Subcutaneous abdominal adipose tissue (tissue), 5 donors: ENCODE measurements at regions not wholly inside any gene's neighbourhood (a gene's known extent, or its start where the extent isn't known, plus 50 kb on each side); places are given as distances from the start of the nearest gene placed in this dataset.
"Not testable (repeated sequence)": the region's sequence is repeated elsewhere in the genome, so short reads cannot be mapped to it uniquely, and the experiment has no call there.

ENCODE experiments used
- H3K27ac ChIP-seq: one replicate; pipeline ENCODE4 v1.7.0; 2013; ENCODE audit warnings: low read depth, mild to moderate bottlenecking, inconsistent platforms, low read length, moderate library complexity
- H3K27me3 ChIP-seq, 5 donors: one replicate each; pipeline ENCODE4 v1.7.0; 2013; ENCODE audit warnings: low read length in 5 of 5, inconsistent platforms in 1 of 5; ENCODE audit not compliant: control insufficient read depth in 5 of 5, insufficient read depth in 4 of 5
- H3K36me3 ChIP-seq, 5 donors: one replicate each; pipeline ENCODE4 v1.7.0; 2013; ENCODE audit warnings: low read length in 5 of 5; ENCODE audit not compliant: control insufficient read depth in 5 of 5, insufficient read depth in 5 of 5
- H3K4me1 ChIP-seq, 5 donors: one replicate each; pipeline ENCODE4 v1.7.0; 2013; ENCODE audit warnings: low read length in 5 of 5, mild to moderate bottlenecking in 3 of 5, moderate library complexity in 1 of 5; ENCODE audit not compliant: control insufficient read depth in 5 of 5, insufficient read depth in 5 of 5
- H3K4me3 ChIP-seq, 5 donors: one replicate each; pipeline ENCODE4 v1.7.0; 2013; ENCODE audit warnings: low read length in 5 of 5, low read depth in 1 of 5
- H3K9ac ChIP-seq, 5 donors: one replicate each; pipeline ENCODE4 v1.7.0; 2013; ENCODE audit warnings: low read length in 5 of 5, mild to moderate bottlenecking in 4 of 5, moderate library complexity in 3 of 5
- H3K9me3 ChIP-seq, 5 donors: one replicate each; pipeline ENCODE4 v1.7.0; 2013; ENCODE audit warnings: low read length in 5 of 5; ENCODE audit not compliant: control insufficient read depth in 5 of 5
- donor health status: healthy.
- donor health status: healthy.
- donor health status: healthy.
- donor health status: healthy.
- donor health status: healthy.

- H3K36me3 ChIP-seq = no peaks in the 10 kb centered on the region
- H3K27ac ChIP-seq = no peak overlapping the region
- H3K4me1 ChIP-seq = peaks cover 0 to 19% (median 0%) of the 10 kb centered on the region in 5 donors
- peaks cover 0 to 4% (median 0%) of the 10 kb centered on the region in 5 donors for H3K9me3 ChIP-seq
- no peaks in the 10 kb centered on the region for H3K27me3 ChIP-seq
- no peak overlapping the region for H3K9ac ChIP-seq
- H3K4me3 ChIP-seq = no peak overlapping the region
These were observed 257.6 kb downstream of the C12orf75 start for GRCh38 chr12:105588106-105588505.

GRCh38 chr12:105590571-105590970 is 260.1 kb downstream of the C12orf75 start:
- Histone ChIP-seq H3K27me3 (no peaks in the 10 kb centered on the region), H3K27ac (no peak overlapping the region), H3K9ac (no peak overlapping the region), H3K9me3 (peaks cover 0 to 4% (median 0%) of the 10 kb centered on the region in 5 donors), H3K4me3 (no peak overlapping the region), H3K36me3 (no peaks in the 10 kb centered on the region), H3K4me1 (peaks cover 0 to 19% (median 0%) of the 10 kb centered on the region in 5 donors)

GRCh38 chr12:105595440-105595839 is 264.9 kb downstream of the C12orf75 start:
- no peak overlapping the region for H3K9ac ChIP-seq
- no peak overlapping the region for H3K4me3 ChIP-seq
- no peak overlapping the region for H3K27ac ChIP-seq
- H3K9me3 ChIP-seq = no peaks in the 10 kb centered on the region
- H3K36me3 ChIP-seq = no peaks in the 10 kb centered on the region
- peaks cover 0 to 10% (median 0%) of the 10 kb centered on the region in 5 donors for H3K4me1 ChIP-seq
- no peaks in the 10 kb centered on the region for H3K27me3 ChIP-seq

- Histone ChIP-seq H3K9me3 (no peaks in the 10 kb centered on the region), H3K36me3 (no peaks in the 10 kb centered on the region), H3K27me3 (no peaks in the 10 kb centered on the region), H3K4me1 (peaks cover 0 to 6% (median 0%) of the 10 kb centered on the region in 5 donors), H3K27ac (no peak overlapping the region), H3K9ac (no peak overlapping the region), H3K4me3 (no peak overlapping the region)
These were observed 266.2 kb downstream of the C12orf75 start for GRCh38 chr12:105596731-105597130.

- Histone ChIP-seq H3K9ac (no peak overlapping the region), H3K4me1 (peaks cover 0 to 8% (median 0%) of the 10 kb centered on the region in 5 donors), H3K9me3 (no peaks in the 10 kb centered on the region), H3K36me3 (no peaks in the 10 kb centered on the region), H3K27me3 (no peaks in the 10 kb centered on the region), H3K27ac (no peak overlapping the region), H3K4me3 (no peak overlapping the region)
These were observed 267.5 kb downstream of the C12orf75 start for GRCh38 chr12:105598031-105598430.

- Histone ChIP-seq H3K27ac (no peak overlapping the region), H3K27me3 (no peaks in the 10 kb centered on the region), H3K4me1 (peaks cover 0 to 8% (median 0%) of the 10 kb centered on the region in 5 donors), H3K4me3 (no peak overlapping the region), H3K36me3 (no peaks in the 10 kb centered on the region), H3K9me3 (no peaks in the 10 kb centered on the region), H3K9ac (no peak overlapping the region)
These were observed 270.5 kb downstream of the C12orf75 start for GRCh38 chr12:105600911-105601545.

GRCh38 chr12:105602312-105602711 is 271.8 kb downstream of the C12orf75 start:
- not testable (repeated sequence) for H3K9ac ChIP-seq, H3K27ac ChIP-seq, H3K4me3 ChIP-seq, H3K9me3 ChIP-seq, H3K27me3 ChIP-seq, H3K36me3 ChIP-seq, H3K4me1 ChIP-seq

GRCh38 chr12:105604281-105604680 is 273.8 kb downstream of the C12orf75 start:
- not testable (repeated sequence) for H3K9ac ChIP-seq, H3K4me3 ChIP-seq, H3K27ac ChIP-seq, H3K27me3 ChIP-seq, H3K9me3 ChIP-seq, H3K36me3 ChIP-seq, H3K4me1 ChIP-seq

- not testable (repeated sequence) for H3K9me3 ChIP-seq
These were observed 276.1 kb downstream of the C12orf75 start for GRCh38 chr12:105606613-105607012.

GRCh38 chr12:105609001-105609400 is 278.5 kb downstream of the C12orf75 start:
- H3K9ac ChIP-seq, H3K4me3 ChIP-seq, H3K27me3 ChIP-seq, H3K27ac ChIP-seq, H3K9me3 ChIP-seq, H3K4me1 ChIP-seq, H3K36me3 ChIP-seq: not testable (repeated sequence)

More at GRCh38 chr12:105606613-105607012, 276.1 kb downstream of the C12orf75 start:
- not testable (repeated sequence) for H3K27ac ChIP-seq, H3K27me3 ChIP-seq, H3K9ac ChIP-seq, H3K4me3 ChIP-seq, H3K4me1 ChIP-seq, H3K36me3 ChIP-seq
